ENCODE measurements at regions not wholly inside any gene's neighbourhood (a gene's known extent, or its start where the extent isn't known, plus 50 kb on each side); places are given as distances from the start of the nearest gene placed in this dataset.

- DNase-seq (no peak), ATAC-seq (ENCODE audit: low FRiP score in 2 of 2) (no peak)
- Histone ChIP-seq H3K9me3 (no peaks in the 10 kb centered on the region), H3K4me1 (peaks cover 0 to 29% (median 11%) of the 10 kb centered on the region in 4 donors), H3K27me3 (no peaks in the 10 kb centered on the region), H3K27ac (no peak overlapping the region), H3K4me3 (no peak overlapping the region), H3K36me3 (no peaks in the 10 kb centered on the region)
- TF ChIP-seq EP300 (IDR thresholded peaks at IDR 0.05) (no peak), POLR2A (IDR thresholded peaks at IDR 0.05) (no peak), CTCF (IDR thresholded peaks at IDR 0.05) (no peak), POLR2AphosphoS5 (IDR thresholded peaks at IDR 0.05) (no peak)
- WGBS, 2 donors: 89 to 91% methylated on average over 5 of the region's 5 CpGs
Measured at GRCh38 chr6:159102373-159103160, 57.8 kb upstream of the TAGAP start.

DNA sequence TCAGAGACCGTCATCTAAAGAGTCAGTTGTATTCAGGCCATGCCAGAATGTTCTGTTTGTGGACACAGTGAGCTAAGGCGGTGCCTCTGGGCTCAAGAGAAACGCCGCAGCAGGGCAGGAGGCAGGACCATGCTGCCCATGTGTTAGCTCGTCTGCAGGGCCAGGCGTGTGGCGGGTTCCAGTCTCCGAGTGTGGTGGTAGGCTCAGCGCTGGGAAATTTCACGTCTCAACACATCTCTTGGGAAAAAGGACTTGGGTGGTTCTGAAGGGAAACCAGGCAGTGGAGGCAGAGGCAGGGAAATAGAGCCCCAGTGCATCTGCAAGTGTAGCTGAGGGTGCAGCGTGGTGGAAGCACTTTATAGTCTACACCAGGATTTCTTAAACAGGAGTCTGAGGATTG, 56.9 kb upstream of the TAGAP start:
- Histone ChIP-seq H3K27me3 (no peaks in the 10 kb centered on the region), H3K4me1 (peaks cover 0 to 21% (median 7%) of the 10 kb centered on the region in 4 donors), H3K4me3 (no peak overlapping the region), H3K36me3 (no peaks in the 10 kb centered on the region), H3K27ac (no peak overlapping the region), H3K9me3 (no peaks in the 10 kb centered on the region)
- WGBS, 2 donors: 88 to 90% methylated on average over 11 of the region's 11 CpGs
- TF ChIP-seq CTCF (IDR thresholded peaks at IDR 0.05) (no peak), POLR2A (IDR thresholded peaks at IDR 0.05) (no peak), POLR2AphosphoS5 (IDR thresholded peaks at IDR 0.05) (no peak), EP300 (IDR thresholded peaks at IDR 0.05) (no peak)
- ATAC-seq (ENCODE audit: low FRiP score in 2 of 2): no peak
- no peak for DNase-seq

DNA sequence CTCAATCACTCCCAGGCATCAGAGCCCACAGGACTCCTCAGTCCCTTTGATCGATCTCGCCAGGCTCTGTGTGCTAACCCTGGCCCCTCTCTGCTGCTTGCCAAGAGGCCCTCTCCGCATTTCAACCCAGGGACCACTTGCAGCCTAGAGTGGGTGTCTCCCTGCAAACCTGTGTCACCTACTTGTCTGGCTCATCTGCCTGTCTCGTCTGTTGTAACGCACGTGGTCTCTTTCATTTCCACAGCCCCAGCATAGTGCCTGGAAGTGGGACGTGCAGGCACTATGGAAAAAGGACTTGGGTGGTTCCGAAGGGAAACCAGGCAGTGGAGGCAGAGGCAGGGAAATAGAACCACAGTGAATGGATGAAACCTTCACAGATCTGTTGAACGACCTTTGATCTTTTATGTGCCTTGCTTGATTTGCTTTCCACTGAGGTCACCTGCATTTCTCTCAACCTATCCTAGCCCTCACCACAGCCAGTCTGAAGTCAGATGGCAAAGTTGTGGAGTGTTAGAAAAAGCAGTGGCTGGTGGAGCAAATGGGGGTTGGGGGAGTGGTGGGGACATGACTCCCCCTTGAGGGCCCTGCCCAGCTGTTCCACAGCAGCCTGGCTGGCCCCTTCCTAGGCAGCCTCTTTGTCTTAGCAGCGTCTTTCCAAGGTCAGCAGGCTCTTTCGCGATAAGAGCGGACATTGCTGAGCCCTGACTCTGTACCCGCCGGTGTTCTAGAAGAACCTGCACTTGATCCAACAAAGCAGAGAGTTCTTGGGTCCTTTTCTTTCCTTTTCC, 55.8 kb upstream of the TAGAP start:
- H3K4me1 ChIP-seq: peaks cover 0 to 16% (median 3%) of the 10 kb centered on the region in 4 donors
- WGBS, 2 donors: 86 to 89% methylated on average over 15 of the region's 15 CpGs
- H3K36me3 ChIP-seq: no peaks in the 10 kb centered on the region
- H3K27me3 ChIP-seq: no peaks in the 10 kb centered on the region
- no peaks in the 10 kb centered on the region for H3K9me3 ChIP-seq
- no peak for ATAC-seq (ENCODE audit: low FRiP score in 2 of 2)
- TF ChIP-seq POLR2AphosphoS5 (IDR thresholded peaks at IDR 0.05) (no peak), POLR2A (IDR thresholded peaks at IDR 0.05) (no peak), EP300 (IDR thresholded peaks at IDR 0.05) (no peak), CTCF (IDR thresholded peaks at IDR 0.05) (no peak)
- no peak overlapping the region for H3K27ac ChIP-seq
- DNase-seq: no peak
- no peak overlapping the region for H3K4me3 ChIP-seq

DNA sequence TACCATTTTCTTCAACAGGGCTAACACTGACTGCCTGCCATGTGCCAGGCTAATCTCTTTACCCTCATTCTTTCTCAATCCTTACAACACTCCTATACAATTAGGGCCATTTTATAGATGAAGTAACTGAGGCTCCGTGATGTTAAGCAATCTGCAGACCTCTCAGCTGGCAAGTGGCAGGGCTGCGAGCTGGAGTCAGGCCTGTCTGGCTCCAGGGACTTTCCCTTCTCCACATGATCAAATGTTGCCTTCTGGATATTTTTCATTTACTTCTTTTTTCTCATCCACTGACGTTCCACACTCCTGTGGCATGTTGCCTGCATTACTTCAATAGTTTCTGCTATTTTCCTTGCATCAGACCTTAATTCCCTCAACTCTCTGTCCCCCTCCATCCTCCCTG, 55.2 kb upstream of the TAGAP start:
- WGBS, 2 donors: 44 to 51% methylated on average over 3 of the region's 3 CpGs
- peaks cover 0 to 16% (median 3%) of the 10 kb centered on the region in 4 donors for H3K4me1 ChIP-seq
- no peaks in the 10 kb centered on the region for H3K36me3 ChIP-seq
- H3K27me3 ChIP-seq: no peaks in the 10 kb centered on the region
- H3K9me3 ChIP-seq: no peaks in the 10 kb centered on the region
- DNase-seq (no peak), ATAC-seq (ENCODE audit: low FRiP score in 2 of 2) (no peak)
- no peak overlapping the region for H3K27ac ChIP-seq
- H3K4me3 ChIP-seq: no peak overlapping the region
- TF ChIP-seq CTCF (IDR thresholded peaks at IDR 0.05): no peak
- no peak for TF ChIP-seq POLR2A (IDR thresholded peaks at IDR 0.05)
- no peak for TF ChIP-seq EP300 (IDR thresholded peaks at IDR 0.05)
- TF ChIP-seq POLR2AphosphoS5 (IDR thresholded peaks at IDR 0.05): no peak

Data from upper lobe of left lung (tissue), 6 donors.